Stimulated activated CD4-positive, alpha-beta T cell treated with anti-CD3 and anti-CD28 coated beads, Interleukin-2, amount 100 ng/mL, for 48 hours (primary cell): ENCODE measurements at regions not wholly inside any gene's neighbourhood (a gene's known extent, or its start where the extent isn't known, plus 50 kb on each side); places are given as distances from the start of the nearest gene placed in this dataset.

Source experiments
- DNase-seq, 2 donors: peaks; one replicate each; pipeline ENCODE4 v3.0.0-alpha.2; 2020

DNA sequence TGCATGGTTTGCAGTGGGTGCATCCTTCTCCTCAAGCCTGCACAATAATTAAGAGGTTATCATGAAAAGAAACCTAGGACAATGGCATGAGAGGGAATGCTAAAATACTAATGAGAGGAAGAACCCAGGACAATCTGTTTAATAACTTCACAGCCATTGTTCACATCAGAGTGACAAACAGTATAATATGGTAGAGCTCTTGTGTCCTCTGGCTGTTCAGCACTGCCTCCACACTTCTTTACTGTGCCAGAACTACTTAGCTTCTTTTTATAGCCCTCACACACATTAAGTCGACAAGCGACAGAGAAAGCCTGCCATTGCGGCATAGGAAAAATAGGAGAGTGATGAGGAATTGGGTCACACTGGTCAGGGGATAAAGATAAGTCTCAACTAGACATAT lies 65.0 kb upstream of the MEIS2 start:
- no peak for DNase-seq

- DNase-seq: no peak
Measured at GRCh38 chr15:37166402-37166801, 66.1 kb upstream of the MEIS2 start.

GRCh38 chr15:37181339-37181738 lies 81.0 kb upstream of the MEIS2 start:
- no peak for DNase-seq

- DNase-seq: no peak
Measured at GRCh38 chr15:37199545-37199944, 99.2 kb upstream of the MEIS2 start.

DNA sequence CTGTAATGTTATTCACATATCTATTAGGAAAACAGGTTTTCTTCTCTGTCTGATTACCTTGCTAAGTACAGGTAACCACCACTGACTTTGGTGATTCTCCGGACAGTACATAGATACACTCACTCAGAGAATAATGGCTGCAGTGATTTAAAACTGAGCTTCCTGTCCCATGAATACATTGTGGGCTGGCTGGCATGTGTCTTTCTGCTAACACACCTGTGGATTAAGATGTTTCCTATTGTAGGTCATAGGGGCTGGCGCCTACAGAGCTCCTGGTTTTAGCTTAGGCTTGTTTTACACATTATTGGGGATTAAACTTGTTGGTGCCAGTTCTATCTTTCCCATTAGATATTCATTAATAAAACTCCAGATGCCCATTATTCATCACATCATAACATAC lies 102.7 kb upstream of the MEIS2 start:
- no peak for DNase-seq

- DNase-seq: no peak
Measured at GRCh38 chr15:37204692-37205091, 104.3 kb upstream of the MEIS2 start.

- DNase-seq: no peak
Measured at GRCh38 chr15:37206690-37207089, 106.3 kb upstream of the MEIS2 start.

DNA sequence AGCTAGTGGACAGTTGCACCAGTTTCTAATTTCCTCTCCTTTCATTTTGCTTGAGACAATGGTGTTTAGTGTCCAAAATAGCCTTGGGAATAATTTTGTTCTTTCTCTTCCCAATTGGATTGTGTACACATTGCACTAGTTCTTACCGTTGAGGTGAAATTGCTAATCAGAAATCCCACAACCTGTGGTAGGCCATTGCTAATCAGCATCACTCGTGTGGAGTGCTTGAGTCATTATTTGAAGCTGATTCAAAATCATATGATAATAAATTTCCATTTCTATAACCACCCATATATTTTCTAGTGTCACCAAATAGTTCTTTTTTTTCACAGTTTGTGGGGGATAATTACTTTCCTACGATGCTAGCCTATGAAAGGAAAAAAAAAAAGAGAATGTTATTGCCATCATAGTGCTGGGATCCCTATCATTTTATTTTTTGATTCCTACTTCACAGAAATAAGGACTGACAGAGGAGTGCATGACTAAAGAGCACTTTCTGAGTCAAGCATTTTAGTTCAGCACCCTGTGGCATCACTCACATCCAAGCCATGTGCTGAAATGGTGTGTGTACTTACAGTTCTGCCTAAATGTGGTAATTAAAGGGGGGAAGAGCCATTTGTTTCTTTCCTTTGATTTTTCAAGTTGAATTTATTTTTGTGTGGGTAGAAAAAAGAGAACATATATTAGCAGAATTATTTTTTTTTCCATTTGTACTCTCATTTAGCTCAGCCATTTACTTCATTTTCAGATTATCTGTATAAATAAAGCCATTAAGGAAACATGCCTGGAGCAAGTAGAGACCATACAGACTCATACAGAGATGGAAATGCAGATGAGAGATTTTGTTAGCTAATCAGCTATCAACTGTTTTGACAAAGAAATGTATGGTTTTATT lies 108.0 kb upstream of the MEIS2 start:
- no peak for DNase-seq

- DNase-seq: no peak
Measured at GRCh38 chr15:37209041-37209363, 108.7 kb upstream of the MEIS2 start.

DNA sequence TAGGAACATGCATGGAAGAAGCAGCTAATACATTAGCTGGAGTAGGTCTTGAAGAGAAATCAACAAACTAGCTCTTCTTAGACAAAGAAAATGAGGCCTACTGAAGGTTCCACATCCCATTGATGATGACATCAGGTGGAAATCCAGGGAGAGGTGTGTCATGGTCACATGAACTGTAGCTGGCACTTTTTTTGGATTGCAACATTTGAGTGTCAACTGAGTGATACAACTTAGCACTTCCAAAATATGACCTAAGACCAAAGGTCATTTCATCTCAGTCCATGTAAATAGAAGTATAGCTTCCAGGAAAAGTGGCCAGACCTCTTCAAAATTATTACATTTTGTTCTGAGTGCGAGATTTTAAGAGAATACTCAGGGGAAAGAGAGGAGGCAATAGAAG lies 117.2 kb upstream of the MEIS2 start:
- no peak for DNase-seq

- DNase-seq: no peak
Measured at GRCh38 chr15:37218351-37218916, 118.1 kb upstream of the MEIS2 start.

GRCh38 chr15:37219211-37219701 lies 118.9 kb upstream of the MEIS2 start:
- no peak for DNase-seq

DNA sequence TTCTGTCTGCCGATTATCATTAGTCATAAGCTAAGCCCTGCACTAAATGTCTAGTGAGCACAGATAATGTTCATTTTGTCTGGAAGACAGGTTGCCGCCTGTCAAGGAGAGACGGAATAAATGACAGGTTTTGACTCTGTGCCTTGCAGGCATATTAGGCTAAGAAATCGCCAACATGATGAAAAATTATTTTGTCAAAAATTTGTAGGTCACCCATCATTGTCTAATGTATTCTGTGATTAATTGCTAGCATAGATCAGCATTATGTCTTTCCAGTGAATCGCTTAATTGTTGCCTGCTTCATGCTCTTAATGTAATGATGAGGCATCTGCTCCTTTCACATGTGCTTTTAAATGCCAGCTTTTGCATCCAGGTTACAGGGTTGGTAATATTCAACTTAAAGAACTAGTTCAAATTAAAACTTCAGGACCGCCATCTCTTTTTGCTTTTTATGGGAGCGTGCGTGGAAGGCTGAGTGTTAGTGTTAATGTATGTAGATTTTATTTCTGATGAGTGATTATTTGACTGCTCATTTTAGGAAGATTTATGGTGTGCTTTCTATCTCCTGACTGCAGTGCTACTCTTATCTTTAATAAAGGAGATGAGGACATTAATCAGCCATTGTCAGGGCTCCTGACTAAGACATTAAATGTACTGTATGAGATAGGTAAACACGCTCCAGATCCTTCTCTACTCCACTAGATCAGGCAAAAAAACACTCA lies 120.8 kb upstream of the MEIS2 start:
- no peak for DNase-seq

DNA sequence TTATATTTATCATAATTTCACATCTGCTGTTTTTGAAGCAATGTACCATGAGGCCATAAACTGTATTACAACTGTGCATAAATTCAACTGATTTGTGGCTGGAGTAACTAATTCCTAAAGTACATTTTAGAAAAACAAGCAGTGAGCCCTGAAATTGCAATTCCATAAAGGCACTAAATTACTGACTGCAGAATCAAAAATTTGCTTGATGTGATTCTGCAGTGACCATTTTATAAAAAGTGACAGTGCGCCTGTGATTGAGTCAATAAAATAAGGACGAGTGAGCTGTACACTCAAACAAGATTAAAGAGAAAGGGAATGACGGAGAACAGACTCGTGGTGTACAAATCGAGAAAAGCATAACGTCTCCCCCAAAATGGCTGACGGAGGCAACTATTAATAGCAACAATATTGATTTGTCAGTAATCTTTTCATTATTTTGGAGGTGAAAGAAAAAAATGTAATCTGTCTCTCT lies 121.4 kb upstream of the MEIS2 start:
- DNase-seq: no peak

- DNase-seq: no peak
Measured at GRCh38 chr15:37223089-37223488, 122.7 kb upstream of the MEIS2 start.

- DNase-seq: no peak
Measured at GRCh38 chr15:37229855-37230619, 129.7 kb upstream of the MEIS2 start.

GRCh38 chr15:37245358-37245757 lies 145.0 kb upstream of the MEIS2 start:
- DNase-seq: no peak

- DNase-seq: no peak
Measured at GRCh38 chr15:37246065-37246464, 145.7 kb upstream of the MEIS2 start.

DNA sequence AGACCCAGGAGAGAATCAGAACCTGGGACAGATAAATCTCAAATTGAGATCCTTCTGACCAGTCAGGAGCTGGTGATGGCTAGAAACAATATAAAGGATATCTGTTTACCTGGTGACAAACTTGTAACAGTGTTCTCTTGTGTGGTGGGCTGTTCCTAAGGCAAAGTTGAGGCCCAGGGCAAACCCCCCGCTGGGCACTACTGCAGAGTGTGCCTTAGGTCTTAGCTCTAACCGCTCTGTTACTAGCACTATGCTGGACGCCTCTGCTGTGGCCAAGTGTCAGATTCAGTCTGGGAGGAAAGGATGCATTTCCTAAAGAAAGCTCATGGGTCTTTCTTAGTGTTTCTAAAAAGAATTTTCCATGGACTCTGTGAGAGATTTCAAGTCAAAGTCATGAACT lies 146.5 kb upstream of the MEIS2 start:
- no peak for DNase-seq

- no peak for DNase-seq
Measured at GRCh38 chr15:37249249-37249648, 148.9 kb upstream of the MEIS2 start.

GRCh38 chr15:37252530-37252929 lies 152.2 kb upstream of the MEIS2 start:
- no peak for DNase-seq

GRCh38 chr15:37253877-37254276 lies 153.5 kb upstream of the MEIS2 start:
- DNase-seq: no peak

DNA sequence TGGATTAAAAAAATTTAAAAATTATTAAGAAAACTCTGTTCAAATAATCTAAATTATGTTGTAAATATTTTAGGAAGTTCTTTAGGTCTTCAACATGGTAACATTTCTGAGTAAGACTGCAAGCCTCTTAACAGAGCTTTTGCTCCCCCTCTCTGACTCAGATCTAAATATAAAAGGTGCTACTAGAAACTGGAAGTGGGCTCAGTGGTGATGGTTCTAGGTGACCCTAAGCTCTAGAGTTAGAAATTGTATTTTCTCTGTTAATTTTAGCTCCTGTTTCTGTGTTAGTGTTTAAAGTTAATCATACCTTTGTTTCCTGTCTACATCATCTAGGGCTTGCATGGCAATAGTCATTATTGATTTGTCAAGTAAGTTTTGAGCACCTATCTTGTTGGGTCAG lies 159.9 kb upstream of the MEIS2 start:
- no peak for DNase-seq
